ENCODE measurements at regions not wholly inside any gene's neighbourhood (a gene's known extent, or its start where the extent isn't known, plus 50 kb on each side); places are given as distances from the start of the nearest gene placed in this dataset.

- 76 to 81% methylated on average over 6 of the region's 6 CpGs for WGBS, 2 donors
- Histone ChIP-seq H3K36me3 (ENCODE audit: control insufficient read depth in 1 of 2, insufficient read depth in 2 of 2, low read length in 1 of 2) (no peaks in the 10 kb centered on the region), H3K27ac (ENCODE audit: low read depth in 1 of 2, low read length in 2 of 2) (no peak overlapping the region), H3K4me3 (ENCODE audit: low read length in 2 of 2) (no peak overlapping the region), H3K9me3 (ENCODE audit: control insufficient read depth, low read length) (no peaks in the 10 kb centered on the region), H3K4me1 (ENCODE audit: control insufficient read depth in 1 of 2, insufficient read depth in 2 of 2, low read length in 2 of 2) (no peaks in the 10 kb centered on the region), H3K27me3 (ENCODE audit: control insufficient read depth in 1 of 2, insufficient read depth in 2 of 2, low read length in 1 of 2) (no peaks in the 10 kb centered on the region)
- no peak for DNase-seq
- intact Hi-C loops (cut with DNase I): no loop called here
- no peak for ATAC-seq (ENCODE audit: low FRiP score)
These were observed 66.4 kb upstream of the NCK2 start for GRCh38 chr2:105678346-105678745.

- ATAC-seq (ENCODE audit: low FRiP score): no peak
- Histone ChIP-seq H3K9me3 (ENCODE audit: control insufficient read depth, low read length) (no peaks in the 10 kb centered on the region), H3K27ac (ENCODE audit: low read depth in 1 of 2, low read length in 2 of 2) (no peak overlapping the region), H3K4me3 (ENCODE audit: low read length in 2 of 2) (no peak overlapping the region), H3K4me1 (ENCODE audit: control insufficient read depth in 1 of 2, insufficient read depth in 2 of 2, low read length in 2 of 2) (no peaks in the 10 kb centered on the region), H3K36me3 (ENCODE audit: control insufficient read depth in 1 of 2, insufficient read depth in 2 of 2, low read length in 1 of 2) (no peaks in the 10 kb centered on the region), H3K27me3 (ENCODE audit: control insufficient read depth in 1 of 2, insufficient read depth in 2 of 2, low read length in 1 of 2) (no peaks in the 10 kb centered on the region)
- no peak for DNase-seq
- 83 to 86% methylated on average over 6 of the region's 6 CpGs for WGBS, 2 donors
- intact Hi-C loops (cut with DNase I): no loop called here
These were observed 66.8 kb upstream of the NCK2 start for GRCh38 chr2:105677901-105678300.

GRCh38 chr2:105675841-105676240 is 68.9 kb upstream of the NCK2 start:
- ATAC-seq (ENCODE audit: low FRiP score) (no peak), DNase-seq (no peak)
- no peaks in the 10 kb centered on the region for H3K27me3 ChIP-seq (ENCODE audit: control insufficient read depth in 1 of 2, insufficient read depth in 2 of 2, low read length in 1 of 2)
- H3K4me3 ChIP-seq (ENCODE audit: low read length in 2 of 2): no peak overlapping the region
- 81 to 87% methylated on average over 4 of the region's 4 CpGs for WGBS, 2 donors
- no peak overlapping the region for H3K27ac ChIP-seq (ENCODE audit: low read depth in 1 of 2, low read length in 2 of 2)
- intact Hi-C loops (cut with DNase I): no loop called here
- no peaks in the 10 kb centered on the region for H3K4me1 ChIP-seq (ENCODE audit: control insufficient read depth in 1 of 2, insufficient read depth in 2 of 2, low read length in 2 of 2)
- H3K36me3 ChIP-seq (ENCODE audit: control insufficient read depth in 1 of 2, insufficient read depth in 2 of 2, low read length in 1 of 2): no peaks in the 10 kb centered on the region
- no peaks in the 10 kb centered on the region for H3K9me3 ChIP-seq (ENCODE audit: control insufficient read depth, low read length)

GRCh38 chr2:105674859-105675541 is 69.7 kb upstream of the NCK2 start:
- no peaks in the 10 kb centered on the region for H3K36me3 ChIP-seq (ENCODE audit: control insufficient read depth in 1 of 2, insufficient read depth in 2 of 2, low read length in 1 of 2)
- no peaks in the 10 kb centered on the region for H3K27me3 ChIP-seq (ENCODE audit: control insufficient read depth in 1 of 2, insufficient read depth in 2 of 2, low read length in 1 of 2)
- DNase-seq: no peak
- H3K9me3 ChIP-seq (ENCODE audit: control insufficient read depth, low read length): no peaks in the 10 kb centered on the region
- intact Hi-C loops (cut with DNase I): no loop called here
- no peaks in the 10 kb centered on the region for H3K4me1 ChIP-seq (ENCODE audit: control insufficient read depth in 1 of 2, insufficient read depth in 2 of 2, low read length in 2 of 2)
- 76 to 85% methylated on average over 10 of the region's 10 CpGs for WGBS, 2 donors
- no peak overlapping the region for H3K27ac ChIP-seq (ENCODE audit: low read depth in 1 of 2, low read length in 2 of 2)
- H3K4me3 ChIP-seq (ENCODE audit: low read length in 2 of 2): no peak overlapping the region
- ATAC-seq (ENCODE audit: low FRiP score): no peak

GRCh38 chr2:105674401-105674800 is 70.3 kb upstream of the NCK2 start:
- H3K4me3 ChIP-seq (ENCODE audit: low read length in 2 of 2): no peak overlapping the region
- no peaks in the 10 kb centered on the region for H3K4me1 ChIP-seq (ENCODE audit: control insufficient read depth in 1 of 2, insufficient read depth in 2 of 2, low read length in 2 of 2)
- H3K27ac ChIP-seq (ENCODE audit: low read depth in 1 of 2, low read length in 2 of 2): no peak overlapping the region
- DNase-seq (no peak), ATAC-seq (ENCODE audit: low FRiP score) (no peak)
- intact Hi-C loops (cut with DNase I): no loop called here
- WGBS, 2 donors: 68 to 78% methylated on average over 7 of the region's 7 CpGs
- no peaks in the 10 kb centered on the region for H3K27me3 ChIP-seq (ENCODE audit: control insufficient read depth in 1 of 2, insufficient read depth in 2 of 2, low read length in 1 of 2)
- H3K36me3 ChIP-seq (ENCODE audit: control insufficient read depth in 1 of 2, insufficient read depth in 2 of 2, low read length in 1 of 2): no peaks in the 10 kb centered on the region
- H3K9me3 ChIP-seq (ENCODE audit: control insufficient read depth, low read length): no peaks in the 10 kb centered on the region

- intact Hi-C loops (cut with DNase I): no loop called here
- peaks cover under 1% of the 10 kb centered on the region for H3K9me3 ChIP-seq (ENCODE audit: control insufficient read depth, low read length)
- no peak overlapping the region for H3K4me3 ChIP-seq (ENCODE audit: low read length in 2 of 2)
- ATAC-seq (ENCODE audit: low FRiP score) (no peak), DNase-seq (peak; percentile 75 to 86)
- no peaks in the 10 kb centered on the region for H3K4me1 ChIP-seq (ENCODE audit: control insufficient read depth in 1 of 2, insufficient read depth in 2 of 2, low read length in 2 of 2)
- no peaks in the 10 kb centered on the region for H3K27me3 ChIP-seq (ENCODE audit: control insufficient read depth in 1 of 2, insufficient read depth in 2 of 2, low read length in 1 of 2)
- no peak overlapping the region for H3K27ac ChIP-seq (ENCODE audit: low read depth in 1 of 2, low read length in 2 of 2)
- 12 to 16% methylated on average over 8 of the region's 8 CpGs for WGBS, 2 donors
- H3K36me3 ChIP-seq (ENCODE audit: control insufficient read depth in 1 of 2, insufficient read depth in 2 of 2, low read length in 1 of 2): no peaks in the 10 kb centered on the region
These were observed 73.6 kb upstream of the NCK2 start for GRCh38 chr2:105671156-105671555.

GRCh38 chr2:105669384-105669891 is 75.3 kb upstream of the NCK2 start:
- Histone ChIP-seq H3K27ac (ENCODE audit: low read depth in 1 of 2, low read length in 2 of 2) (no peak overlapping the region), H3K27me3 (ENCODE audit: control insufficient read depth in 1 of 2, insufficient read depth in 2 of 2, low read length in 1 of 2) (no peaks in the 10 kb centered on the region), H3K4me3 (ENCODE audit: low read length in 2 of 2) (no peak overlapping the region), H3K36me3 (ENCODE audit: control insufficient read depth in 1 of 2, insufficient read depth in 2 of 2, low read length in 1 of 2) (no peaks in the 10 kb centered on the region), H3K4me1 (ENCODE audit: control insufficient read depth in 1 of 2, insufficient read depth in 2 of 2, low read length in 2 of 2) (no peaks in the 10 kb centered on the region), H3K9me3 (ENCODE audit: control insufficient read depth, low read length) (peaks cover 4% of the 10 kb centered on the region)
- DNase-seq (no peak), ATAC-seq (ENCODE audit: low FRiP score) (no peak)
- intact Hi-C loops (cut with DNase I): no loop called here
- WGBS, 2 donors: 94 to 95% methylated on average over 4 of the region's 4 CpGs

GRCh38 chr2:105665480-105665879 is 79.2 kb upstream of the NCK2 start:
- Histone ChIP-seq H3K4me3 (ENCODE audit: low read length in 2 of 2) (no peak overlapping the region), H3K4me1 (ENCODE audit: control insufficient read depth in 1 of 2, insufficient read depth in 2 of 2, low read length in 2 of 2) (no peaks in the 10 kb centered on the region), H3K36me3 (ENCODE audit: control insufficient read depth in 1 of 2, insufficient read depth in 2 of 2, low read length in 1 of 2) (no peaks in the 10 kb centered on the region), H3K27me3 (ENCODE audit: control insufficient read depth in 1 of 2, insufficient read depth in 2 of 2, low read length in 1 of 2) (no peaks in the 10 kb centered on the region), H3K9me3 (ENCODE audit: control insufficient read depth, low read length) (peaks cover 4% of the 10 kb centered on the region), H3K27ac (ENCODE audit: low read depth in 1 of 2, low read length in 2 of 2) (no peak overlapping the region)
- 93 to 95% methylated on average over 1 of the region's 1 CpG for whole genome bisulfite sequencing, 2 donors
- no peak for DNase-seq
- no peak for ATAC-seq (ENCODE audit: low FRiP score)
- intact Hi-C loops (cut with DNase I): no loop called here

GRCh38 chr2:105660489-105660888 is 84.2 kb upstream of the NCK2 start:
- 81 to 92% methylated on average over 4 of the region's 4 CpGs for WGBS, 2 donors
- ATAC-seq (ENCODE audit: low FRiP score) (no peak), DNase-seq (no peak)
- Histone ChIP-seq H3K4me1 (ENCODE audit: control insufficient read depth in 1 of 2, insufficient read depth in 2 of 2, low read length in 2 of 2) (no peaks in the 10 kb centered on the region), H3K36me3 (ENCODE audit: control insufficient read depth in 1 of 2, insufficient read depth in 2 of 2, low read length in 1 of 2) (no peaks in the 10 kb centered on the region), H3K4me3 (ENCODE audit: low read length in 2 of 2) (no peak overlapping the region), H3K27ac (ENCODE audit: low read depth in 1 of 2, low read length in 2 of 2) (no peak overlapping the region), H3K9me3 (ENCODE audit: control insufficient read depth, low read length) (no peaks in the 10 kb centered on the region), H3K27me3 (ENCODE audit: control insufficient read depth in 1 of 2, insufficient read depth in 2 of 2, low read length in 1 of 2) (no peaks in the 10 kb centered on the region)
- intact Hi-C loops (cut with DNase I): no loop called here

Data from aorta (tissue), 5 donors.